ENCODE measurements at regions not wholly inside any gene's neighbourhood (a gene's known extent, or its start where the extent isn't known, plus 50 kb on each side); places are given as distances from the start of the nearest gene placed in this dataset.

GRCh38 chr7:26471306-26472075, 179.8 kb downstream of the SNX10 start (continued):
- no peak for TF ChIP-seq MTA2 (IDR thresholded peaks at IDR 0.05; ENCODE audit: low read depth)
- TF ChIP-seq E2F8 (IDR thresholded peaks at IDR 0.05; ENCODE audit: low read depth, partially characterized antibody) = no peak
- no peak for TF ChIP-seq ZBTB33 (IDR thresholded peaks at IDR 0.05)
- no peak for TF ChIP-seq NR2C1 (IDR thresholded peaks at IDR 0.05)
- TF ChIP-seq USF1 (IDR thresholded peaks at IDR 0.05; ENCODE audit: borderline replicate concordance, extremely low read length, insufficient read depth, low read depth, low read length) = no peak
- no peak for TF ChIP-seq MEF2B (IDR thresholded peaks at IDR 0.05; ENCODE audit: partially characterized antibody, poor library complexity, severe bottlenecking)
- TF ChIP-seq LARP7 (IDR thresholded peaks at IDR 0.05) = no peak
- TF ChIP-seq BHLHE40 (IDR thresholded peaks at IDR 0.05; ENCODE audit: borderline replicate concordance in 1 of 2, low read depth in 2 of 2, low read length in 1 of 2) = no peak
- TF ChIP-seq, protein P1, sequence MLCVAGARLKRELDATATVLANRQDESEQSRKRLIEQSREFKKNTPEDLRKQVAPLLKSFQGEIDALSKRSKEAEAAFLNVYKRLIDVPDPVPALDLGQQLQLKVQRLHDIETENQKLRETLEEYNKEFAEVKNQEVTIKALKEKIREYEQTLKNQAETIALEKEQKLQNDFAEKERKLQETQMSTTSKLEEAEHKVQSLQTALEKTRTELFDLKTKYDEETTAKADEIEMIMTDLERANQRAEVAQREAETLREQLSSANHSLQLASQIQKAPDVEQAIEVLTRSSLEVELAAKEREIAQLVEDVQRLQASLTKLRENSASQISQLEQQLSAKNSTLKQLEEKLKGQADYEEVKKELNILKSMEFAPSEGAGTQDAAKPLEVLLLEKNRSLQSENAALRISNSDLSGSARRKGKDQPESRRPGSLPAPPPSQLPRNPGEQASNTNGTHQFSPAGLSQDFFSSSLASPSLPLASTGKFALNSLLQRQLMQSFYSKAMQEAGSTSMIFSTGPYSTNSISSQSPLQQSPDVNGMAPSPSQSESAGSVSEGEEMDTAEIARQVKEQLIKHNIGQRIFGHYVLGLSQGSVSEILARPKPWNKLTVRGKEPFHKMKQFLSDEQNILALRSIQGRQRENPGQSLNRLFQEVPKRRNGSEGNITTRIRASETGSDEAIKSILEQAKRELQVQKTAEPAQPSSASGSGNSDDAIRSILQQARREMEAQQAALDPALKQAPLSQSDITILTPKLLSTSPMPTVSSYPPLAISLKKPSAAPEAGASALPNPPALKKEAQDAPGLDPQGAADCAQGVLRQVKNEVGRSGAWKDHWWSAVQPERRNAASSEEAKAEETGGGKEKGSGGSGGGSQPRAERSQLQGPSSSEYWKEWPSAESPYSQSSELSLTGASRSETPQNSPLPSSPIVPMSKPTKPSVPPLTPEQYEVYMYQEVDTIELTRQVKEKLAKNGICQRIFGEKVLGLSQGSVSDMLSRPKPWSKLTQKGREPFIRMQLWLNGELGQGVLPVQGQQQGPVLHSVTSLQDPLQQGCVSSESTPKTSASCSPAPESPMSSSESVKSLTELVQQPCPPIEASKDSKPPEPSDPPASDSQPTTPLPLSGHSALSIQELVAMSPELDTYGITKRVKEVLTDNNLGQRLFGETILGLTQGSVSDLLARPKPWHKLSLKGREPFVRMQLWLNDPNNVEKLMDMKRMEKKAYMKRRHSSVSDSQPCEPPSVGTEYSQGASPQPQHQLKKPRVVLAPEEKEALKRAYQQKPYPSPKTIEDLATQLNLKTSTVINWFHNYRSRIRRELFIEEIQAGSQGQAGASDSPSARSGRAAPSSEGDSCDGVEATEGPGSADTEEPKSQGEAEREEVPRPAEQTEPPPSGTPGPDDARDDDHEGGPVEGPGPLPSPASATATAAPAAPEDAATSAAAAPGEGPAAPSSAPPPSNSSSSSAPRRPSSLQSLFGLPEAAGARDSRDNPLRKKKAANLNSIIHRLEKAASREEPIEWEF (IDR thresholded peaks at IDR 0.05; ENCODE audit: insufficient replicate concordance, low read depth, low read length) = no peak
- no peak for TF ChIP-seq ZBTB11 (CRISPR knock-in tag; IDR thresholded peaks at IDR 0.05)
- TF ChIP-seq, protein P2, sequence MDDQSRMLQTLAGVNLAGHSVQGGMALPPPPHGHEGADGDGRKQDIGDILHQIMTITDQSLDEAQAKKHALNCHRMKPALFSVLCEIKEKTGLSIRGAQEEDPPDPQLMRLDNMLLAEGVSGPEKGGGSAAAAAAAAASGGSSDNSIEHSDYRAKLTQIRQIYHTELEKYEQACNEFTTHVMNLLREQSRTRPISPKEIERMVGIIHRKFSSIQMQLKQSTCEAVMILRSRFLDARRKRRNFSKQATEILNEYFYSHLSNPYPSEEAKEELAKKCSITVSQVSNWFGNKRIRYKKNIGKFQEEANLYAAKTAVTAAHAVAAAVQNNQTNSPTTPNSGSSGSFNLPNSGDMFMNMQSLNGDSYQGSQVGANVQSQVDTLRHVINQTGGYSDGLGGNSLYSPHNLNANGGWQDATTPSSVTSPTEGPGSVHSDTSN (IDR thresholded peaks at IDR 0.05; ENCODE audit: insufficient replicate concordance, low read depth, low read length) = no peak

Measured in GM12878 (cell line).